ENCODE measurements at regions not wholly inside any gene's neighbourhood (a gene's known extent, or its start where the extent isn't known, plus 50 kb on each side); places are given as distances from the start of the nearest gene placed in this dataset.

- TF ChIP-seq EZH2phosphoT487 (IDR thresholded peaks at IDR 0.05; ENCODE audit: borderline replicate concordance) = no peak
- TF ChIP-seq, protein P1, sequence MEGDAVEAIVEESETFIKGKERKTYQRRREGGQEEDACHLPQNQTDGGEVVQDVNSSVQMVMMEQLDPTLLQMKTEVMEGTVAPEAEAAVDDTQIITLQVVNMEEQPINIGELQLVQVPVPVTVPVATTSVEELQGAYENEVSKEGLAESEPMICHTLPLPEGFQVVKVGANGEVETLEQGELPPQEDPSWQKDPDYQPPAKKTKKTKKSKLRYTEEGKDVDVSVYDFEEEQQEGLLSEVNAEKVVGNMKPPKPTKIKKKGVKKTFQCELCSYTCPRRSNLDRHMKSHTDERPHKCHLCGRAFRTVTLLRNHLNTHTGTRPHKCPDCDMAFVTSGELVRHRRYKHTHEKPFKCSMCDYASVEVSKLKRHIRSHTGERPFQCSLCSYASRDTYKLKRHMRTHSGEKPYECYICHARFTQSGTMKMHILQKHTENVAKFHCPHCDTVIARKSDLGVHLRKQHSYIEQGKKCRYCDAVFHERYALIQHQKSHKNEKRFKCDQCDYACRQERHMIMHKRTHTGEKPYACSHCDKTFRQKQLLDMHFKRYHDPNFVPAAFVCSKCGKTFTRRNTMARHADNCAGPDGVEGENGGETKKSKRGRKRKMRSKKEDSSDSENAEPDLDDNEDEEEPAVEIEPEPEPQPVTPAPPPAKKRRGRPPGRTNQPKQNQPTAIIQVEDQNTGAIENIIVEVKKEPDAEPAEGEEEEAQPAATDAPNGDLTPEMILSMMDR (conservative IDR thresholded peaks at IDR 0.05; ENCODE audit: low read length) = no peak
Observed at GRCh38 chr13:84934911-84935310, 864.3 kb downstream of the SLITRK6 start.
